ENCODE measurements at regions not wholly inside any gene's neighbourhood (a gene's known extent, or its start where the extent isn't known, plus 50 kb on each side); places are given as distances from the start of the nearest gene placed in this dataset.

DNA sequence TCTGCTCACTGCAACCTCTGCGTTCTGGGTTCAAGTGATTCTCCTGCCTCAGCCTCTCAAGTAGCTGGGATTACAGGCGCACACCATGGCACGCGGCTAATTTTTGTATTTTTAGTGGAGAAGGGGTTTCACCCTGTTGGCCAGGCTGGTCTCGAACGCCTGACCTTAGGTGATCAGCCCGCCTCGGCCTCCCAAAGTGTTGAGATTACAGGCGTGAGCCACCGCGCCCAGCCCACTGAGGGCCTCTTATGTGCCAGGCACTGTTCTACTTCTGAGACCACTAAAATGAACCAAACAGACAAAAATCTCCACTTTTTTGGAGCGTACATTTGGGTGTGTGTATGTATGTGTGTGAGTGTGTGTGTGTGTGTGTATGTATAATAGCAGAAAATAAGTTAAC lies 117.2 kb upstream of the H2AZ1 start:
- no peak overlapping the region for H3K4me3 ChIP-seq (ENCODE audit: low read length)
- H3K27ac ChIP-seq (ENCODE audit: low read depth in 1 of 2, low read length in 2 of 2), result no peak overlapping the region
- ATAC-seq (ENCODE audit: poor library complexity) (no peak), DNase-seq (no peak)
- TF ChIP-seq, protein P1, sequence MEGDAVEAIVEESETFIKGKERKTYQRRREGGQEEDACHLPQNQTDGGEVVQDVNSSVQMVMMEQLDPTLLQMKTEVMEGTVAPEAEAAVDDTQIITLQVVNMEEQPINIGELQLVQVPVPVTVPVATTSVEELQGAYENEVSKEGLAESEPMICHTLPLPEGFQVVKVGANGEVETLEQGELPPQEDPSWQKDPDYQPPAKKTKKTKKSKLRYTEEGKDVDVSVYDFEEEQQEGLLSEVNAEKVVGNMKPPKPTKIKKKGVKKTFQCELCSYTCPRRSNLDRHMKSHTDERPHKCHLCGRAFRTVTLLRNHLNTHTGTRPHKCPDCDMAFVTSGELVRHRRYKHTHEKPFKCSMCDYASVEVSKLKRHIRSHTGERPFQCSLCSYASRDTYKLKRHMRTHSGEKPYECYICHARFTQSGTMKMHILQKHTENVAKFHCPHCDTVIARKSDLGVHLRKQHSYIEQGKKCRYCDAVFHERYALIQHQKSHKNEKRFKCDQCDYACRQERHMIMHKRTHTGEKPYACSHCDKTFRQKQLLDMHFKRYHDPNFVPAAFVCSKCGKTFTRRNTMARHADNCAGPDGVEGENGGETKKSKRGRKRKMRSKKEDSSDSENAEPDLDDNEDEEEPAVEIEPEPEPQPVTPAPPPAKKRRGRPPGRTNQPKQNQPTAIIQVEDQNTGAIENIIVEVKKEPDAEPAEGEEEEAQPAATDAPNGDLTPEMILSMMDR (IDR thresholded peaks at IDR 0.05), result no peak
- intact Hi-C loops (cut with DNase I, micrococcal nuclease), result loop anchor here in 1 of 2 experiments (10.0 kb wide), 1 partner anchor 952 kb away; no protein-coding TSS in a partner anchor
- Mint-ChIP-seq H3K4me3 (no peak overlapping the region), H3K36me3 (ENCODE audit: low read depth) (no peaks in the 10 kb centered on the region), H3K9me3 (no peaks in the 10 kb centered on the region), H3K4me1 (ENCODE audit: low read depth) (no peaks in the 10 kb centered on the region), H3K27ac (no peak overlapping the region), H3K27me3 (peaks cover 30% of the 10 kb centered on the region)
- no peaks in the 10 kb centered on the region for H3K36me3 ChIP-seq (ENCODE audit: insufficient read depth, low read length)
- H3K27me3 ChIP-seq (ENCODE audit: control insufficient read depth in 1 of 2, insufficient read depth in 2 of 2, low read length in 2 of 2), result peaks cover 0 to 4% of the 10 kb centered on the region in 2 experiments
- CTCF ChIA-PET, result no interaction called here
- POLR2A ChIA-PET, result no interaction called here
- H3K4me1 ChIP-seq (ENCODE audit: insufficient read depth, low read length), result no peaks in the 10 kb centered on the region
- H3K9me3 ChIP-seq (ENCODE audit: control insufficient read depth in 1 of 2, insufficient read depth in 1 of 2, low read length in 2 of 2), result no peaks in the 10 kb centered on the region

DNA sequence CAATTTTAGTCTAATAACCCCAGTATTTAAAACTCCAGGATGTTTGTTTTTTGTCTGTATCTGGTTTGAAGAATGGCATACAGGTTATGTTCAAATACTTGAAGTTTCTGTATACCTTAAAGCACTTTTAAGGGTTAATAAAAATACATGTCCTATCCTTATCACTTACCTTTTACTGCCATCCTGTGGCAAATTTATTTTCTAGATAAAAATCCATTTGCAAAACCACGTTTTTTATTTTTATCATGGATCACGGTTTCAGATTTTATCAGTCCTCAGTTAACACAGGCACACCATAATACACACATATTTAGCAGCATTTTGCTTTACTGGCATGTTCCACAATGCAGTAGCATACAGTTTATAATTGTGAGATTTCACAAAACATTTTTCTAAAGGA lies 113.3 kb upstream of the H2AZ1 start:
- no peak overlapping the region for H3K4me3 ChIP-seq (ENCODE audit: low read length)
- intact Hi-C loops (cut with DNase I, micrococcal nuclease), result loop anchor here (2.0 to 10.0 kb wide), 4 partner anchors 251 to 949 kb away; no protein-coding TSS in a partner anchor
- peaks cover 0 to 3% of the 10 kb centered on the region in 2 experiments for H3K27me3 ChIP-seq (ENCODE audit: control insufficient read depth in 1 of 2, insufficient read depth in 2 of 2, low read length in 2 of 2)
- TF ChIP-seq, protein P1 (IDR thresholded peaks at IDR 0.05), result peak; percentile 28
- no peaks in the 10 kb centered on the region for H3K36me3 Mint-ChIP-seq (ENCODE audit: low read depth)
- H3K36me3 ChIP-seq (ENCODE audit: insufficient read depth, low read length), result no peaks in the 10 kb centered on the region
- no peaks in the 10 kb centered on the region for H3K9me3 ChIP-seq (ENCODE audit: control insufficient read depth in 1 of 2, insufficient read depth in 1 of 2, low read length in 2 of 2)
- H3K27ac Mint-ChIP-seq, result no peak overlapping the region
- no peak overlapping the region for H3K4me3 Mint-ChIP-seq
- peaks cover 30% of the 10 kb centered on the region for H3K27me3 Mint-ChIP-seq
- CTCF ChIA-PET, result no interaction called here
- no peaks in the 10 kb centered on the region for H3K4me1 Mint-ChIP-seq (ENCODE audit: low read depth)
- DNase-seq (peak in 3 of 14 experiments; percentile 12 to 16 (median 13)), ATAC-seq (ENCODE audit: poor library complexity) (no peak)
- no peaks in the 10 kb centered on the region for H3K4me1 ChIP-seq (ENCODE audit: insufficient read depth, low read length)
- no peak overlapping the region for H3K27ac ChIP-seq (ENCODE audit: low read depth in 1 of 2, low read length in 2 of 2)
- no peaks in the 10 kb centered on the region for H3K9me3 Mint-ChIP-seq
- POLR2A ChIA-PET, result no interaction called here

DNA sequence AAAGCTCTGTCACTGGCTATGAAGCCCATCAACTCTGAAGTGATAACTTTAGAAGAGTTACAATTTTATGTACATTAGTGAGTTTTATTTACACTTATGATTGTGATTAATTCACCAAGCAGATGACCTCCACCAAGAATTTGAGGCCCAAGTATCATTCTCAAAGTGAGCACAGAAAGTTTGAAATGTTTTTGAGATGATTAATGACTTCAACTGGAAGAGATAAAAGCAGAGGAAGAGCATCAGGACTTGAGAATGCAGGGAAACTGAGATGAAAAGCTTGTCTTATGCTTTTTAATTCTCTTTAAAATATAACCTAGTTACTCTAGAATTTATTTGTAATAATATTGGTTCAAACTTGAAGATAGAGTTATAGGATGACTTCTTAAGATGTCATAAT lies 112.8 kb upstream of the H2AZ1 start:
- Histone ChIP-seq H3K36me3 (ENCODE audit: insufficient read depth, low read length) (no peaks in the 10 kb centered on the region), H3K4me1 (ENCODE audit: insufficient read depth, low read length) (no peaks in the 10 kb centered on the region), H3K4me3 (ENCODE audit: low read length) (no peak overlapping the region), H3K9me3 (ENCODE audit: control insufficient read depth in 1 of 2, insufficient read depth in 1 of 2, low read length in 2 of 2) (no peaks in the 10 kb centered on the region), H3K27ac (ENCODE audit: low read depth in 1 of 2, low read length in 2 of 2) (no peak overlapping the region), H3K27me3 (ENCODE audit: control insufficient read depth in 1 of 2, insufficient read depth in 2 of 2, low read length in 2 of 2) (peaks cover 0 to 3% of the 10 kb centered on the region in 2 experiments)
- DNase-seq, result no peak
- Mint-ChIP-seq H3K4me3 (no peak overlapping the region), H3K27ac (no peak overlapping the region), H3K9me3 (no peaks in the 10 kb centered on the region), H3K4me1 (ENCODE audit: low read depth) (no peaks in the 10 kb centered on the region), H3K27me3 (peaks cover 26% of the 10 kb centered on the region), H3K36me3 (ENCODE audit: low read depth) (no peaks in the 10 kb centered on the region)
- ChIA-PET CTCF (no interaction called here), POLR2A (no interaction called here)
- ATAC-seq (ENCODE audit: poor library complexity), result no peak
- intact Hi-C loops (cut with DNase I, micrococcal nuclease), result loop anchor here (2.0 to 10.0 kb wide), 4 partner anchors 251 to 948 kb away; no protein-coding TSS in a partner anchor
- TF ChIP-seq, protein P1 (IDR thresholded peaks at IDR 0.05), result no peak
